IMR-90 (cell line): ENCODE measurements at regions not wholly inside any gene's neighbourhood (a gene's known extent, or its start where the extent isn't known, plus 50 kb on each side); places are given as distances from the start of the nearest gene placed in this dataset.
"Not testable (repeated sequence)": the region's sequence is repeated elsewhere in the genome, so short reads cannot be mapped to it uniquely, and the experiment has no call there.

ENCODE experiments used
- CTCF ChIP-seq: conservative IDR thresholded peaks from 2 replicates; pipeline ENCODE4 v1.5.1; 2012; ENCODE audit warnings: mild to moderate bottlenecking, low read depth, low read length, improper control_type of control experiment
- RAD21 ChIP-seq: IDR thresholded peaks from 2 replicates; pipeline ENCODE4 v1.6.1; 2012; ENCODE audit warnings: low read length, improper control_type of control experiment

GRCh38 chr2:143991596-143991995 is 528.3 kb downstream of the ZEB2 start:
- TF ChIP-seq CTCF, RAD21: not testable (repeated sequence)
